ENCODE measurements at regions not wholly inside any gene's neighbourhood (a gene's known extent, or its start where the extent isn't known, plus 50 kb on each side); places are given as distances from the start of the nearest gene placed in this dataset.
A peak's percentile ranks its signal among the peaks of the same experiment; 100 is the strongest.

DNA sequence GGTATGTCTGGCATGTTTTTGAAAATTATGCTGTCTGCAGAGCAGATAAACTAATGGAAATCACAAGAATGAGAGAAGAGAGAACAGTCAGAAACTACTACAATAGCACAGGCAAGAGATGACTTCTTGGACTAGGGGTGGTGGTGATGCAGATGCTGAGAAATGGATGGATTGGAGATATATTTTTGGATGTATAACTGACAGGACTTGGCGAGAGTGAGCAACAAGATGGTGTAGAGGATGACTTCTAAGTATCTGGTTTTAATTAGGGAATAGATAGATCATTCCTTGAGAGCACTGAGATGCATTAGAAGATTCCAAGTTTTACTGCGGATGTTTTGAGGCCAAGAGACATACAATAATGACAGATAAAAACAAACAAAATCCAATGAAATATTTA, 328.2 kb downstream of the PID1 start:
- no peaks in the 10 kb centered on the region for H3K4me1 ChIP-seq (ENCODE audit: control insufficient read depth, extremely low read depth, insufficient read depth, low read length)
- no peaks in the 10 kb centered on the region for H3K9me3 ChIP-seq (ENCODE audit: control insufficient read depth, insufficient read depth, low read depth, low read length)
- no peaks in the 10 kb centered on the region for H3K79me2 ChIP-seq (ENCODE audit: control insufficient read depth, insufficient read depth, low read length)
- no peaks in the 10 kb centered on the region for H3K36me3 ChIP-seq (ENCODE audit: control insufficient read depth, insufficient read depth, low read length)
- no peak overlapping the region for H3K9ac ChIP-seq (ENCODE audit: insufficient read depth, low read length)
- H3K27ac ChIP-seq (ENCODE audit: insufficient read depth, low read length): no peak overlapping the region
- no peaks in the 10 kb centered on the region for H4K20me1 ChIP-seq (ENCODE audit: control insufficient read depth, extremely low read depth, insufficient read depth, low read length)
- TF ChIP-seq EZH2 (IDR thresholded peaks at IDR 0.05; ENCODE audit: low read length, missing control alignments): no peak
- TF ChIP-seq, protein P1, sequence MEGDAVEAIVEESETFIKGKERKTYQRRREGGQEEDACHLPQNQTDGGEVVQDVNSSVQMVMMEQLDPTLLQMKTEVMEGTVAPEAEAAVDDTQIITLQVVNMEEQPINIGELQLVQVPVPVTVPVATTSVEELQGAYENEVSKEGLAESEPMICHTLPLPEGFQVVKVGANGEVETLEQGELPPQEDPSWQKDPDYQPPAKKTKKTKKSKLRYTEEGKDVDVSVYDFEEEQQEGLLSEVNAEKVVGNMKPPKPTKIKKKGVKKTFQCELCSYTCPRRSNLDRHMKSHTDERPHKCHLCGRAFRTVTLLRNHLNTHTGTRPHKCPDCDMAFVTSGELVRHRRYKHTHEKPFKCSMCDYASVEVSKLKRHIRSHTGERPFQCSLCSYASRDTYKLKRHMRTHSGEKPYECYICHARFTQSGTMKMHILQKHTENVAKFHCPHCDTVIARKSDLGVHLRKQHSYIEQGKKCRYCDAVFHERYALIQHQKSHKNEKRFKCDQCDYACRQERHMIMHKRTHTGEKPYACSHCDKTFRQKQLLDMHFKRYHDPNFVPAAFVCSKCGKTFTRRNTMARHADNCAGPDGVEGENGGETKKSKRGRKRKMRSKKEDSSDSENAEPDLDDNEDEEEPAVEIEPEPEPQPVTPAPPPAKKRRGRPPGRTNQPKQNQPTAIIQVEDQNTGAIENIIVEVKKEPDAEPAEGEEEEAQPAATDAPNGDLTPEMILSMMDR (conservative IDR thresholded peaks at IDR 0.05 in 1 of 2, IDR thresholded peaks at IDR 0.05 in 1 of 2; ENCODE audit: low read depth in 1 of 2, low read length in 2 of 2): no peak
- H3K4me2 ChIP-seq (ENCODE audit: extremely low read depth, insufficient read depth, low read length): no peak overlapping the region
- no peaks in the 10 kb centered on the region for H3K27me3 ChIP-seq (ENCODE audit: control insufficient read depth, insufficient read depth, low read length)
- no peak overlapping the region for H2AFZ ChIP-seq (ENCODE audit: low read length)
- DNase-seq (ENCODE audit: low read depth in 2 of 2): no peak
- no peak overlapping the region for H3K4me3 ChIP-seq (replicated peaks in 1 of 4; ENCODE audit: control extremely low read depth in 1 of 4, insufficient read depth in 1 of 4, low read depth in 3 of 4, low read length in 4 of 4)

DNA sequence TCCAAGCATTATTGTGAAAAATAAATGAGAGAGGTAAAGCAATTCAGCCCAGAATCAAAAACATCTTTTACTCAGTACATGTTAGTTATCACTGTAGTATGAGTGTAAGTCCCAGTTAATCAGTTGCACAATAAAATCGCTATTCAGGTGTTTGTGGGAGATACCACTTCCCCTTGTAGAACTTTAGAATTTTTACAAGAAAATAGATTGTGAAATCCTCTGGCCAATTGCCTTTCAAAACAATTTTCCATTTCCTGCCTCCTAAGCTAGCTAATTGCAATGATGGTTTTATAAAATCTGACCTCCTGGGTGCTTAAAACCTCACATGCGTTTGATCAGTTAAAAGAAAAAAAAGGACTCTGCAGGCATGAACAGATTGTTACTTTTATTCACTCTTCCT, 332.5 kb downstream of the PID1 start:
- H3K4me1 ChIP-seq (ENCODE audit: control insufficient read depth, extremely low read depth, insufficient read depth, low read length): no peaks in the 10 kb centered on the region
- no peak overlapping the region for H3K27ac ChIP-seq (ENCODE audit: insufficient read depth, low read length)
- H4K20me1 ChIP-seq (ENCODE audit: control insufficient read depth, extremely low read depth, insufficient read depth, low read length): no peaks in the 10 kb centered on the region
- no peak overlapping the region for H2AFZ ChIP-seq (ENCODE audit: low read length)
- no peaks in the 10 kb centered on the region for H3K27me3 ChIP-seq (ENCODE audit: control insufficient read depth, insufficient read depth, low read length)
- H3K36me3 ChIP-seq (ENCODE audit: control insufficient read depth, insufficient read depth, low read length): no peaks in the 10 kb centered on the region
- no peak for TF ChIP-seq EZH2 (IDR thresholded peaks at IDR 0.05; ENCODE audit: low read length, missing control alignments)
- TF ChIP-seq, protein P1 (conservative IDR thresholded peaks at IDR 0.05 in 1 of 2, IDR thresholded peaks at IDR 0.05 in 1 of 2; ENCODE audit: low read depth in 1 of 2, low read length in 2 of 2): no peak
- H3K4me2 ChIP-seq (ENCODE audit: extremely low read depth, insufficient read depth, low read length): no peak overlapping the region
- no peaks in the 10 kb centered on the region for H3K9me3 ChIP-seq (ENCODE audit: control insufficient read depth, insufficient read depth, low read depth, low read length)
- H3K79me2 ChIP-seq (ENCODE audit: control insufficient read depth, insufficient read depth, low read length): no peaks in the 10 kb centered on the region
- no peak overlapping the region for H3K4me3 ChIP-seq (replicated peaks in 1 of 4; ENCODE audit: control extremely low read depth in 1 of 4, insufficient read depth in 1 of 4, low read depth in 3 of 4, low read length in 4 of 4)
- DNase-seq (ENCODE audit: low read depth in 2 of 2): peak; percentile 10 to 43
- no peak overlapping the region for H3K9ac ChIP-seq (ENCODE audit: insufficient read depth, low read length)

DNA sequence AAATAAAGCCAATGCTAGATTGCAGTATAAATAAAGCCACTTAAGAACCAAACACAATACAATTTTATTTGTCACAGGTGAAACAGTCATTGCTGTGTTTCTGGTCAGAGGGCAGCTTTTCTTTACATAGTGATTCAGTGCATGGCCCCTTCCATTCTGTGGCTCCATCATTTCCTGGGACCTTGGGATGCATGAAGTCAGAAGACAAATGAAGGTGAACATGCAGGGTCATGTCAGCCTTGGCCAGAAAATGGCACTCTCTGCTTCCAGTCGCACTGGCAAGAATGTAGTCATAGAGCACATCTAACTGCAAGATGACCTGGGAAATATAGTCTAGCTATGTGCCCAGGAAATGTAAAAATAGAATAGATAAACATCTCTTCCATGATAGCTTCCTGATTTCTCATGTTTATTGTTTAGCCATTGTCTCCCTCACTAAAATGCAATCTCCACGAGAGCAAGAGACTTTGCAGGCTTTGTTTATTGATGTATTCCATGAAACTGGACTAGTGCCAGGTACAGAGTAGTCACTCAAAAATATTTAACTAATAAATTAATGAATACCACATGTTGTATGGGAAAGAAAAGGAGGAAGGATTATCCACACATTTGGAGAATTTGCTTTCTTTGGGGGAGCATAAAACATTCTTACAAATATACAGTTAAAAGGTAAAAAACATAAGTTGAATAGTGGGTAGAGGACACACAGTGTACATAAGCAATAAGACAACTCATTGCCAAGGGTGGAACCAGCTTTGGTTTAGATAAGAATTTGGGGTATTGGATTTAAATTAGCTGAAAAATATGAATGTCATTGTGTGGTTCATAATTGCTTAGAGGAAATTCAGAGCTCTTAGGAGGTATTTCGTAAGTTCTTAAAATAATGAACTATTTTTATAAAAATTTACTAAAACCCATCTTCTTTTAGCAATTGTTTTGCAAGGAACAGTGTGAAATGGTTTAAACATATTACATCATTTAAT, 343.8 kb downstream of the PID1 start:
- Histone ChIP-seq H3K79me2 (ENCODE audit: control insufficient read depth, insufficient read depth, low read length) (no peaks in the 10 kb centered on the region), H3K27me3 (ENCODE audit: control insufficient read depth, insufficient read depth, low read length) (no peaks in the 10 kb centered on the region), H3K9ac (ENCODE audit: insufficient read depth, low read length) (no peak overlapping the region), H3K36me3 (ENCODE audit: control insufficient read depth, insufficient read depth, low read length) (no peaks in the 10 kb centered on the region), H4K20me1 (ENCODE audit: control insufficient read depth, extremely low read depth, insufficient read depth, low read length) (no peaks in the 10 kb centered on the region), H3K4me3 (replicated peaks in 1 of 4; ENCODE audit: control extremely low read depth in 1 of 4, insufficient read depth in 1 of 4, low read depth in 3 of 4, low read length in 4 of 4) (no peak overlapping the region), H3K27ac (ENCODE audit: insufficient read depth, low read length) (no peak overlapping the region), H3K4me1 (ENCODE audit: control insufficient read depth, extremely low read depth, insufficient read depth, low read length) (no peaks in the 10 kb centered on the region), H2AFZ (ENCODE audit: low read length) (no peak overlapping the region), H3K9me3 (ENCODE audit: control insufficient read depth, insufficient read depth, low read depth, low read length) (no peaks in the 10 kb centered on the region), H3K4me2 (ENCODE audit: extremely low read depth, insufficient read depth, low read length) (no peak overlapping the region)
- TF ChIP-seq EZH2 (IDR thresholded peaks at IDR 0.05; ENCODE audit: low read length, missing control alignments): no peak
- DNase-seq (ENCODE audit: low read depth in 2 of 2): peak in 1 of 2 donors; percentile 72
